ENCODE measurements at regions not wholly inside any gene's neighbourhood (a gene's known extent, or its start where the extent isn't known, plus 50 kb on each side); places are given as distances from the start of the nearest gene placed in this dataset.

GRCh38 chr11:70501933-70502540, 103.7 kb downstream of the CTTN start:
- DNase-seq = no peak

- DNase-seq = no peak
Measured at GRCh38 chr11:70502677-70503467, 104.5 kb downstream of the CTTN start.

- DNase-seq = no peak
Measured at GRCh38 chr11:70503468-70504221, 105.3 kb downstream of the CTTN start.

GRCh38 chr11:70504246-70505020, 106.1 kb downstream of the CTTN start:
- no peak for DNase-seq

- no peak for DNase-seq
Measured at GRCh38 chr11:70505331-70505731, 107.0 kb downstream of the CTTN start.

- DNase-seq = no peak
Measured at GRCh38 chr11:70505761-70506657, 107.7 kb downstream of the CTTN start.

DNA sequence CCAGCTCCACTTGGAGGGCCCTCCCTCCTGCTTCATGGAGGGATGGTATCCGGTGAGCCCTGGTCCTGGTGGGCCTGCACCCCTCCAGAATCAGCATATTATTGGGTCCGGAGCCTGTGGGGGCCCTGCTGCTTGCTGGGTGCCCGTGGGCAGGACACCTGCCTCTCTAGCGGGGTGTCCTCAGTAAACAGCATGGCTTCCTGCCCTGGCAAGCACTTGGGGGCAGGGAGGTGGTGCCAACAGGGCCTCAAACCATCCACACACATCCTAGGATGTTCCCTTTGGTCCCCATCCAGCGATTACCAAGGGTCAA, 108.3 kb downstream of the CTTN start:
- DNase-seq = no peak

DNA sequence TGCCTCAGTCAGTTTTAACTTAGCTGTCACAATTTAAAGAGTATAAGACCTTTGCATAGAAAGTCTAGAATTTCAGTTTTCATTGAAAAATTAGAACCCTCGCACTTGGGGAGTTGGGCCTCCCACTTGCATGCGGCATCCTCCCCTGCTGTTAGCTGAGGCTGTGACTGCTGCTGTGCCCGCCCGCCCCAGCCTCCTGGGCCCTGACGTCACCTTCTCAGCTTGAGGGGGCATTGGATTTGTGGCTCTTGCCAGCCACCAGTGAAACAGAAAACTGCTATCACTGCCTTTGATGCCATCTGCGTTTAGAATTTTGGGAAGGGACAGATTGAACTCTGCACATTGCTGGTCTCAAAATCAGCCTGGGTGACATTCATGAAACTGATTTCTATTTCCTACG, 108.7 kb downstream of the CTTN start:
- no peak for DNase-seq

DNA sequence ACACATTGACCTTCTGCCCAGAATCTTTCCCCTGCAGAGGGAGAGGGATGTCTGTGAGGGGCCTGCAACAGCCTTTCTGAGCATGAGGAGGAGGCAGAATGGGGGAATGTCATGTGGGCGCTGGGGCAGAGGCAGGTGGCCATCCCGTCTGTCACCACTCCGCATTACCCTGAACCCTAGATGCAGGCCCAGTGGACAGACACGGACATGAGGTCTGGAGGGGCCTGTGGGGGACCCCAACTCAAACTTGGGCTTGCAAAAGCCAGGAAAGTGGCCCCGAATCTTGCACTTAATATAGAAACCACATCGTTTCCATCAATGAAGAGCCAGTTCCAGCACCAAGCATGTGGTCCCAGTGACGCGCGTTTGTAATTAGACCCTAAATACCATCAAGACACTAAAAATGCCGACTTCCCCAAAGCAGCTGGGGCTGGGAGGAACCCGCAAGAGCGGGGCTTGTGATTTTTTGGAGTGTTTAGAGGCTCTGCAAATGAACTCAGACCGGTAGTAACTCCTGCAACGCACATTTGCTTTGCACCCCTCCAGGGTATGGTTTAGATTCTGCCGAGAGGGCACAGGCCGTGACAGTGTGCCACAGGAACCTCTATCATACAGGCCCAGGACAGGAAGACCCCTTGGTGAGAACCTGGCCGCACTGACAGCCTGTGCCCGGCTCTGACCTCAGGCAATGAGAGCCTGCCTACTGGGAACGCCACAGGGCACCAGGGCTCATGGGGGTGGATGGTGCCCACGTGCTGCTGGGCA, 109.3 kb downstream of the CTTN start:
- no peak for DNase-seq

- DNase-seq = no peak
Measured at GRCh38 chr11:70508231-70508480, 109.8 kb downstream of the CTTN start.

DNA sequence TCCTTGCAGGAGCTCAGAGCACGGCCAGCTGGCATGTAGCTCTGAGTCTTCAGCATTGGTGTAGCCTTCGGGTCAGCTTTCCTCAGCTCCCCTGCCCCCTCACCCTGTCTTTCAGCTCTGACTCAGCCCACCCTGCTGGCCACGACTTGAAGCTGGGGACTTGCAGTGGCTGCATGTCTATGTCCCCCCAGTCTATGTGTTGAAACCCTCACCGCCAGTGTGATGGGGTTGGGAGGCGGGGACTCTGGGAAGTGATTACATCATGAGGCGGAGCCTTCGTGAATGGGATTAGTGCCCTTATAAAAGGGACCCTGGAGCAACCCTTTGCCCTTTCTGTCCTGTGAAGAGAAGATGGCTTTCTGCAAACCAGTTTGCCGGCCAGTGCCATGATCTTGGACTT, 111.1 kb downstream of the CTTN start:
- no peak for DNase-seq

GRCh38 chr11:70510106-70510505, 111.8 kb downstream of the CTTN start:
- no peak for DNase-seq

DNA sequence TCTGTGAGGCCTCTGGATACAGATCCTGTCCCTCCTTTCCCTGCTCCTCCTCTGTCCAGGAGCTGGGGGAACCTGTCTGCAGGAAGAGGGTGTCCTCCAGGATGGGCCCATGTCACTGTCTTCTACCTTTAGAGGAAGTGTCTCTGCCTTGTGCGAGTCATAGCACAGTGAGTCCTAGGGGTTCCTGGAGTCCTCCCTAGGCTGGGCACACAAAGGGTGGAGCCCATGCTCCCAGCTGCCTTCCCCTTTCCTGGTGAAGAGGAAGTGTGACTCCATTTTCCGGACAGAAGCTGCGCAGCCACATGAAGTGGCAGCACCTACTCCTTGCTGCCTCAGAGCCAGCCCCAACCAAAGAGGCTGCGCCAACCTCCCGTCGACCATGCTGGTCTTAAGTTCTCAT, 112.2 kb downstream of the CTTN start:
- no peak for DNase-seq

DNA sequence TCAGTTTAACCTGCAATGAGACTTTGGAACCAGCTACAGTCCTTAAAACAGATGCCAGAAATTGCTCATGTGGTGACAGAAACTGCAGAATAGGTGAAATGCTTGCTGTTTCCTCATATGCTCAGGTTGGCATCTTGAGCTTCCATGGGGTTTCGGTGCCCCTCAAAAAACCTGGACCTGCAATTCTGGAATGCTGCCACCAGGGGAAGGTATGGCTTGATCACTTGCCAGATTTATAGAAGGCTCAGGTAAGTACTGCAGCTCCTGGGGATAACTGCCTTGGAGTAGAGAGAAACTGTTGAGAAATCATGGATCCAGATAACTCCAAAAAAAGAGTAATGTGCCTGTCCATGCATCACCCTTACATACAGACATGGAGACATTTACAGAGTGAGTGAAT, 113.0 kb downstream of the CTTN start:
- no peak for DNase-seq

DNA sequence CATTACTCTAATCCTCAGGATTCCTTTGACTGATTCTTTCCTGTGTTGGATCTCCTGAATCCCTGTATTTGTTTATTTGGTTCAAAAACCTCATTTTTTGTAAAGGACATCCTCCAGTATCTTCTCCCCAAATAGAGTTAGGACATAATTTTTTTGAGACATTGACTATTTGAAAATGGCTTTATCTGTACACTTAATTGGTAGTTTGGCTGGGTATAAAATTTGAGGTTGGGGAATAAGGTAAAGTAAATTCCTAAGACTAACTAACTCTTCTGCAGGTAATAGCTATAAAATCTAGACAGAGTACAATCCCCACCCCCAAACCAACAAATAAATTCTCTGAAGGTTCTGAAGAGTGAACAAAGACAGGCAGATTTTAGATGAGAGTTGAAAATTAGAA, 114.4 kb downstream of the CTTN start:
- no peak for DNase-seq

DNA sequence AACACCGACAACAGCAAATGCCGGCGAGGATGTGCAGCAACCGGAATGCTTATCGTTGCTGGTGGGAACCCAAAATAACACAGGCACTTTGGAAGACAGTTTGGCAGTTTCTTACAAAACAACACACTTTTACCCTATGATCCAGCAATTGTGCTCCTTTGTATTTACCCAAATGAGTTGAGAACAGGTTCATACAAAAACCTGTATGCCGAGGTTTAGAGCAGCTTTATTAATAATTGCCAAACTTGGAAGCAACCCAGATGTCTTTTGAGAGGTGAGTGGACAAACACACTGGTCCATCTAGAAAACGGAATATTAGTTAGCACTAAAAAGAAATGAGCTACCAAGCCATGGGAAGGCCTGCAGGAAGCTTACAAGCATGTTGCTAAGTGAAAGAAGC, 118.9 kb downstream of the CTTN start:
- DNase-seq = no peak

GRCh38 chr11:70517988-70518907, 119.9 kb downstream of the CTTN start:
- DNase-seq = no peak

- no peak for DNase-seq
Measured at GRCh38 chr11:70519117-70519516, 120.8 kb downstream of the CTTN start.

DNA sequence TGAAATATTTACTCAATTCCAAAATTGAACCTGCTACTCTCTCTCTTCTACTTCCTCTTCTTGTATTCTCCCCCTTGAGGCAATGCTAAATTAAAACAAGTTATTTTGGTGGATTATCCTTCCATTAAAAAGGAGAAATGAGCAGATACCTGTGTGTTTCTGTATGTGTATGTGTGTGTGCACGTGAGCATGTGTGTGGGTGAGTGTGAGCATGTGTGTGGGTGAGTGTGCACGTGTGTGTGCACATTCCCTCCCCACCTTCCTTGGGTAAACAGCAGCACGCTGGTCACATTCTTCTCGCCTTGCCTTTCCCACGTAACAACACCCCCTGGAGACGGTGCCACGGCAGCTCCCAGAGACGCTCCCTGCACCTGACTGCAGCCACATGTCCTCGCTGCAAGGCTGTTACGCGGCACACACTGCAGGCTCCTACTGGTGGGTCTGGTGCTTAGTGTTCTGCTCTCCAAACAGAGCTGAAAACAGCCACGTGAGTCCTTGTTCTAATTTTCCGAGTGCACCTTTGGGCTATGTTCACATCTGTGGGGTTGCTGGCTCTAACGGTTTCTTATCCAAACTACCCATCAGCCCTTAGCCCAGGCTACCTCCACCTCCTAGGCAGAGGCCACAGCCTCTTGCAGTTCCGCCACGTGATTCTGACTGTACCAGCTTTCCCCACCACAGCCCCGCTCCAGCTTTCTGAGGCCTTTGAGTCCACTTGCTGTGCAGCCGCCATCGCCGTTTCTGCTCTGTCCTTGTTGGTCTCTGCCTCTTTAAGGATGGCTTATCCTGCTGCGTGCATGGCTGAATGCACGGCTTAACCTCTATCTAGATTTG, 123.4 kb downstream of the CTTN start:
- DNase-seq = no peak

DNA sequence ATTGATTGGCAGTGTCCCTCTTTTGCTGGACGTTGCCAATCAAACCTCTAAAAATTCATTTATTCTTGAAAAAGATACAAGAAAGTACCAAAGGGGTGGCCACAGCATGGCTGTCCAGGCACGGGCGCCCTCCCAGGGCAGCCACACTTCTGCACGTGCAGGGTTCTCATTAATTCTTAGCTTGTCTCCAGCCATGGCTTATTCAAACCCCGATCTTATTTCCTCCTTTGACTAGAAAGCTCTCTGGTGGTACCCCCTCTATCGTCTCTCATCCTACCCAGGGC, 123.9 kb downstream of the CTTN start:
- DNase-seq = no peak
